Right kidney (tissue), 1 donor: ENCODE measurements at regions not wholly inside any gene's neighbourhood (a gene's known extent, or its start where the extent isn't known, plus 50 kb on each side); places are given as distances from the start of the nearest gene placed in this dataset.

Source experiments
- DNase-seq: peaks from one replicate; pipeline ENCODE4 v3.0.0-alpha.2; 2016

DNA sequence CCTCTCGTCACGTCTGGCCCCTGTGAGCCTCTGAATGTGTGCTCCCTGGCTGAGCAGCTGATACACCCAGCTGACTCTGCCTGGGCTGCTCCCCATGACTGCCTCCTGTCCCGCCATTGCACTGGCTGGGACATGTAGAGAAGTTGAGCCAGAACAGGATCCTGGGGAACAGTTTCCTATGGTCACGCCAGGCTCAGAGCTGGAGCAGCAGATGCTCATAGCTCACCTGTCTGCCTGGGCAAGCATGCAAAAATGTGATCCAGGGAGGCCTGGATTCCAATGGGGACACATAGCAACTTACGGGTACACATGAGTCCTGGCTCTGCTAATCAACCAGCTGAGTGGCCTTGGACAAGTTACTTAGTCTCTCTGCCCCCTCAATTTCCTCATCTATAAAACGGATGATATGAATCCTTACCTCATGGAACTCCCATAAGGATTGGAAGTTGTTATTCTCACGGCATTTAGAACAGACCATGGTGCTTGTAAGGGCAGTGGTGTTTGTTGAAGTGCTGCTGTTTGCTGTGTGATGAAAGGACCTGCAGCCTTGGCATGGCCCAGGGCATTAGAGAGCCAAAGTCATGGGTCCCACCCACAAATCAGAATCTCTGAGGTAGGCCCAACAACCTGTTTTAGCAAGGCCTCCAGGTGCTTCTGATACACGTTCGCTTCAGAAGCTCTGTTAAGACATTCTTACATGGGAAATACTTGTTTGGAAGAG is 150.3 kb upstream of the VANGL1 start:
- no peak for DNase-seq

DNA sequence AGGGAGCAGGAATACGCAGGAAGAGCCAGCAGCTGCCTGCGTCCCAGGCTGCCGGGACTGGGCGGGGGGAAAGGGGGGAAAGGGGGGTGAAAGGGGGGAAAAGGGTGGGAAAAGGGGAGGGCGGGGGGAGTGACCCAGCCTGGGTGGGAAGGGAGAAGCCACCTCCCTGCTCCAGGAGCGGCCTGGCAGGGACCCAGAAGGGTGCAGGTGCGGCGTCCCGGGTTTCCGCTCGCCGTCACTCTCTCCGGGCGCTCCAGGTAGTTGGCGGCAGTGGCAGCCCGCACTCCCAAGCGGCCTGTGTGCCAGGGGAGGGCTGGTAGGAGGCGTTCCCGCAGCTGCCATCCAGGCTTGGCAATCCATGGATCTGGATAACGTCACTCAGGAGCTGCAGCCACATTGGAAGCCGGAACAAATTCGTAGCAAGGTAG is 141.0 kb upstream of the NGF start:
- no peak for DNase-seq

DNA sequence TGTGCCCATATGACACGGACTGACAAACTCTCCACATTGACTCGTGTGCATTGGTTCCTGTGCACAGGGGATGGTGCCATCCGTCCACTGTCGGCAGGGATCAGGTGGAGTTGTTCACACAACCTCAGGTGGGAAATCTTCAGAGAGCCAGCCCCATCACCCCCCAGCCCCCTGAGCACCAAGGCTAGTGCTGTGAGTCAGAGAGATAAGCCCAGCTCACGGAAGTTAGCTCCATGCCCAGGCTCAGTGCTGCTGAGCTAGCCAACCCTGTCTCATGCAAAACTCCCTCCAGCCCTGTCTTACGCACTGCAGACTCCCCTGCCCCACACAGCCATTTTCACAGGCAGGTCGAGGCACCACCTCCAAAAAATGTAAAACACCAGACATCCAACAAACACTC is 139.0 kb upstream of the NGF start:
- DNase-seq: no peak

DNA sequence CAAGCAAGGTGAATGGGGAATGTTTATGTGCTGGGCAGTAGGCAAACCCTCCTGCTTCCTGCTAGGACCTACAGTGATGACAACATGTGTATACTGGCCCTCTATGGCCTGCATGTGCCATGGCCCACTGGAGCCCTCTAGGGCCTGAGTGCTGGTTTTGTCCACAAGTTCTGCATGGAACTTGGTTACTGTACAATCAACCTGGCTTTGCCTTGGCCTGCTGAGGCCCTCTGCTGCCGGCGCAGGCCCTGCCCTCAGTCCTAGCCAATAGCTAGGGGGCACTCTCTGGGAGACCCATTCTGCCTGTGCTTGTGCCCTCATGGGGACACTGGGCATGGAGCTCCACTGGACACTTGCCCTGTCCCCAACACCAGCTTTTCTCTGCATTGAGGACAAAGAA is 138.6 kb upstream of the NGF start:
- no peak for DNase-seq

DNA sequence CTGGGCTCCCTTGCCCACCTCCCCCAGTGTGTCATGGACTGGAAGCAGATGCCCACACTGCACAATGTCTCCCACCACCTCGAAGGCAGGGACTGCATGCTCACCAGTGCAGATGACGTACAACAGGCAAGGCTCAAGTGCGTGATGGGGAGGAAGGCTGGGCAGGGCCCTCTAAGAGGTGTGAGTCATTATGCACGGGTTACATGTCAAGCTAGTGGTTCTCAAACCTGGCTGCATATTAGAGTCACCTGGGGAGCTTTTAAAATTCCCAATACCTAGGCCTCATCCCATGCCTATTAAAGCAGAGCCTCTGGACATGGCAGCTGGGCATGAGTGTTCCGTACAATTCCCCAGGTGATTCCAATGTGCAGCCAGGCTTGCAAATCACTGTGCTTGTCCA is 137.9 kb upstream of the NGF start:
- no peak for DNase-seq

DNA sequence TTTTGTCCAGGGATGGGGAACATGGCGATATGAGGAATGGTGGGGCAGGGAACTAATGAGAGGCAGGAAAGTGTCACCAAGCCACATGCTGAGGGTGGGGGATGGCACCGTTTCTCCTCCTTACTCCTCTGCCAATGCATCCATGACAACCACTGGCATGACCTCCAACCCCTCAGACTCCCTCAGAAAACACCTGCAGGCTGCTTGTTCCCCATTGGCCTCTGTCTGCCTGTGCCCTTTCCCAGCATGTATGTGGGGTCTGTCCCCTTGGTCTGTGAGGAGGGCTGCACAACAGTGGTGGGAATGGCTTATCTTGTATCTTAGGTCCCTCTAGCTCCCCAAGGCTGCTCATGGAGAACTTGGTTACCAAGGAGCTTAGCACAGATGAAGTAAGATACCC is 137.2 kb upstream of the NGF start:
- DNase-seq: no peak

DNA sequence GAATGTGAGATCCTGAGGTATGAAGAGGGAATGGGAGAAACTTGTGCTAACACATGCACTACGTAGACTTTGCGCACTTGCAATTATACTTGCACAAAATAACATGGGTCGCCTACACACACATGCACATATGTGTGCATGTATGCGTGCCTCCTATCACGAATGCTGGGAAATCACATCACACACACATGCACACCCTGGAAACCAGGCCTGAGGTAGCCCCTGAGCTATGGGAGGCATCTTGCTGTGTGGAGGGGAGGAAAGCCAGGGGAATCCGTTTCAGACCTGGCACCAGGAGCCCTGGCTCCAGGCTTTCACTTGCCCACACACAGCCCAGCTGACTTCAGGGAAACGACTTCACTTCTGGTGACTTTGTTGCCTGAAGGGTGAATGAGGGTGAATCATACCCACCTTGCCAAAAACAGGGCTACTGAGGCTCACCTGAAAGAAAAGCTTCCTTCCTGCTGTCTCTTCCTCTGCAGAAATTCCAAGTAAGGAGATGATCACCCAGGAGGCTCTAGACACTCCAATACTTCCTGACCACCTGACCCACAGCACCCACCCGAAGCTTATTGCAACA is 136.0 kb upstream of the NGF start:
- no peak for DNase-seq

DNA sequence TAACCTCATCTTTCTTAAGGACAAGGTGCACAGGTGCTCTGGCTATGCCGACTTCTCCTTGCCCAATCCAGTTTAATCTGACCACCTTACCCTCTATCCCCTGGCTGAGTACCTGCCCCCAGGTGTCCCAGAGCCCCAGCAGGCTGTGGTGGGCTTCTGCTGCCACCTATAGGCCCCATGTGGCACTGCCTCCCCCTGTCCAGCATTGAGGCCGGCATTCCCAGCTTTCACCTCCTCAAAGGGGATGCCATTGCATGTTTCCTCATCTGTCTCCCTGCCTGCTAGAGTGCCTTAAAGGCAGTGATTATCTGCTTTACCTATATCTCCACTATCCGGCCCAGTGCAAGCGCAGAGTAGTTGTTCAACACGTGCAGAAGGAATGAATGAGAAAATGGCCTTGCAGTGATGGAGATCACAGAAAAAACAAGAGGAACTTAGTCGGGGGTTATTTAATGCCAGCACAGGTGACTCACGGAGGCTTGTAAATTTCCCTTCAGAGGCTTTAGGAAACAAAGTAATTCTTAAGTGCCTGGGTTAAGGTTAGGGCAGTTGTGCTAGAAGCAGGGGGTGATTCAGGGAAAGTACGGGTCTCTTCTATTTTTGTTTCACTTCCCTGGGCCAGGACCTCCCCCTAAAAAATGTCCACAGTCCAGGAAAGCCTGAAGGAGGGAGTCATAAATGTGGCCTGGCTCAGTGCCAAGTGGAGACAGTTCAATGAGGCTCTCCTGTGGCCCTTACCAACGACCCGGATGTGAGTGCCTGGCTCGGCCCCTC is 131.8 kb upstream of the NGF start:
- DNase-seq: no peak

DNA sequence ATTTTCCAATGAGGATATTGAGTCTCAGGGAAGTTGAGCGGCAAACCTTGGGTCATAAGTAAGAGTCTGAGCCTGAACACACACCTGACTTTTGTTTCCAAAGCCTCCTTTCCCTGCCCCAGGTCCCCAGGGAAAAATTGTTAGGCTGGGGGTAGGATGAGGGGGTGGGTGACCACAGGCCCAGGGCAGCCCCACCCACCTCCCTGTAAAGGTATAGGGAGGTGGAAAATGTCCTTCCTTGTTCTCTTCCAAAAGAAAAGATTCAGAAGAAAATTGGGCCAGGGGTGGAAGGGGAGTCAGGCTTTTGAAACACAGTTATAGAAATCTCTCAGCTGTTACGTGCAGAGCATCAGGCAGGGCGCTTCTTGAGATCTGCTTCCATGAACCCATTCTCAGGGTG is 129.7 kb upstream of the NGF start:
- no peak for DNase-seq

DNA sequence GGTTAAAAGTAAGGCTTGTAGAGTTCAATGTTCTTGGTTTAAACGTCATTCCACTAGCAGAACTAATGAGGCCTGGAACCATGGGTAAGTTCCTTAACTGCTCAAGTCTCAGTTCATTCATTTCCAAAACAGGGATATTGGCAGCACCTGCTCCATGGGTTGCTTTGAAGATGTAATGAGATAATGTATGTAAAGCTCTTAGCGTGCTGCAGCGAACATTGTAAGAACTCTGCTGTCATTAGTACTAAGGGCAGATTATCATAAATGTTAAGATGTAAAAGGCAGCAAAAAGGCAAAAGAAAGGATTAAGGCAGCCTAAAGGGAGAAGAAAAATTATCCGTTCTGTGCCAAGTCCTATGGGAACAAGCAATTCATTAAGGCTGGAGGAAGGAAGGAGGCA is 129.1 kb upstream of the NGF start:
- no peak for DNase-seq

DNA sequence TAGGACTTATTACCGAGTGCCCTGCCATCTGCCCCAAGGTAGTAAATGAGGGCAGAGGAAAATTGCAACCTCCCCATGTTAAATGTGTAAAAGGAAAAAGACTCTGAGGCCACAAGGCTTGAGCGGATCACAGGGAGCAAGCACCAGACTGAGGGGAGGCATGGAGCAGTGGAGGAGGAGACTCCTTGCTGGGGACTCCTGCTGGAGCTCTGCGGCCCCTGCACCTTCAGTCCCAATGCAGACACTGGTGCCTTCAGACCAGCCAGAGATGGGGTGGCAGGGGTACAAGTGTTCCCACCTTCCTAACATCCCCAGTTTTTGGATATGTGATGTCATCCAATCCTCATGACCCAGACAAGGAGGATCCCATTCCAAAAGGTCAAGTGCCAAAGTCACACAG is 128.4 kb upstream of the NGF start:
- DNase-seq: no peak

DNA sequence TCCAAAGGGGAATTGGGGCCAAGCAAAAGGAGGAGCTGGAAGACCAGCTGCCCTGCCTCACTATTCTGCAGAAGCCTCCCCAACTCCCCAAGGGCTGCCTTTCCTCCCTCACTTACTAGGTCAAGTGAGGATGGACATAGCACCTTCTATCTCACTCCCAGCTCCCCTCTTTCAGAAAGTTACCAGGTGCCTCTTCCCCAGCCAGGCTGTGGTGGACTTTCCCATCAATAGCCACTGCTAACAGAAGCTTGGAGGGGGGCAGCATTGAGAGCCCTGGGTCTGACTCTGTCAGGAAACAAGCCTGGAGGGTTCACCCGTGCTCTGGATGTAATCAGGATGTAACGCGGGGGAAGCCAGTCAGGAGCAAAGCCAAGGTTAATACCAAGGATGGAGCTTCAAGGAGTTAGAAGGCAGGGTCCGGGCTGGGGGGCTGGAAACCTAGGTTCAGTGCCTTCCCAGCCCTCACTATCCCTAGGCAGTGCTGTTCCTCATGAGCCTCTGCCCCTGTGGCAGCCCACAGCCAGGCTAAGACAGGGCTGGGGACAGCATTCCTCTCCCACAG is 127.8 kb upstream of the NGF start:
- no peak for DNase-seq

DNA sequence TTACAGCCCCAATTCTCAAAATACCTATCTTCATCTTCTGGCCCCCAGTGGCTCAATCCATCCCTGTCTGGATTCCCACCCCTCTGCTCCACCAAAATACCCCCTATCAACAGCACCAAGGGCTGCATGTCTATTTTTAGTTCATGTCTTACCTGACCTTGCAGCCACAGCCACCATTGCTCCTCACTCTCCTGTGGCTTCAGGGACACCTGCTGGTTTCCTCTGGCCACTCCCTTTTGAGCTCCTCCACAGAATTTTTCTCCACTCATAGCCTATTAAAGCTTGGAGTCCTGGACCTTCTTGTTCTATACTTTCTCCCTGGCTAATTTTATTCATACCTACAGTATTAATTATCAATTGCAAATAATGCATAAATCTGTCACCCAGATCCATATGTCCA is 125.3 kb upstream of the NGF start:
- no peak for DNase-seq

DNA sequence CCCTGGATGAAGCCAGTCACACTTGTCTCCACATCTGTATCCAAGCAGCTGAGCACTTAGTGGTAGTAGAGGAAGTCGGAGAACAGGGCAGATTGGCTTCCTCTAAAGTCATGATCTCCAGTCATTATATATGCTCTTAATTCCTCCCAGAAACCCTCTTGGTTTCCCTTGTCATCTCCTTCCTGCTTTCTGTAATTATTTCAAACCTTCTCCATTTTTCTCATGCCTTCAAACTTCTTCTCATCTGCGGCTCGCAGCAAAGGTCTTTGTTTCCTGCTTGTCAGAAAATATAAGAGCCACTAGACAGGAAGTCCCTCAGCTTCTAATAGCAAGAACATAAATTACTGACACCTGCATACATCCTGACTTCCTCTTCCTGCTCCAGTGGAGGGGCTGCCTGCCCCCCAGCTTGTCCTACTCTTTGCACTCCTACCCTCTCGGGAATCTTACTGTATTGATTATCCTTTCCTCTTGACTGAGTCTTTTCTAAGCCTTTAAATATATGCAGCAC is 124.6 kb upstream of the NGF start:
- DNase-seq: no peak

DNA sequence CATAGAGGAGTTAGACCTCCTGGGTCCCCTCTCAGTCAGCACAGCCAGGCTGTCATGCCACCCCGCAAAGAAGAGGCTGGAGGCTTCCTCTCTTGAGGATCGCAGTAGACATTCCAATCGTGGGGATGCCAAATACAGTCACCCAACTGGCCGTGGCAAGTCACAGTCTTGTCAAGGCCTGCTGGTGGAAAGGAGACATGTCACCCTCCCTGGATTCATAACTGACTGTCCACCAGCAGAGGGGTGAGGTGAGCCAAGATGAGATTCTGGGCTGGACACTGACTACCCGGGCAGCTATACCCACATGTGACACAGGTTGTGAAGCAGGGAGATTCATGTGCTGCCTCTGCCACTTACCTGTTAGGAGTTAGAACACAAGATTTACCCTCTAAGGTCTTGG is 123.5 kb upstream of the NGF start:
- DNase-seq: no peak

DNA sequence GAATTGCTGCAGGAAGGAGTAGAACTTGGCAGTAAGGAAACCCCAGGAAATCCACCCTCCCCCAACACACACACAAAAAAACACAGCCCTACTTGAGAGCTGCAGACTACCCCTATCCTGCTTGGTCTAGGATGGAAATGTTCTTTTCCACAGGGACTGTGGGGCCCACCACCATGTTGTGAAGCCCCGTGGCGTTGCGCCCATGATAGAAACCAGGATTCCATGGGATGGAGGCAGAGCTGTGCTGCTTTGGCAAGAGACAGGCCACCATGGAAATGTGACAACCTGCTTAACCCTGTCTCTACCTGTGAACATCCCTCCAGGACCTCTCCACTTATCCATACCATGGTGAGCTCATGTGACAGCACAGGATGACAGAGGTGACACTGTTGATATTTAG is 121.1 kb upstream of the NGF start:
- DNase-seq: no peak

DNA sequence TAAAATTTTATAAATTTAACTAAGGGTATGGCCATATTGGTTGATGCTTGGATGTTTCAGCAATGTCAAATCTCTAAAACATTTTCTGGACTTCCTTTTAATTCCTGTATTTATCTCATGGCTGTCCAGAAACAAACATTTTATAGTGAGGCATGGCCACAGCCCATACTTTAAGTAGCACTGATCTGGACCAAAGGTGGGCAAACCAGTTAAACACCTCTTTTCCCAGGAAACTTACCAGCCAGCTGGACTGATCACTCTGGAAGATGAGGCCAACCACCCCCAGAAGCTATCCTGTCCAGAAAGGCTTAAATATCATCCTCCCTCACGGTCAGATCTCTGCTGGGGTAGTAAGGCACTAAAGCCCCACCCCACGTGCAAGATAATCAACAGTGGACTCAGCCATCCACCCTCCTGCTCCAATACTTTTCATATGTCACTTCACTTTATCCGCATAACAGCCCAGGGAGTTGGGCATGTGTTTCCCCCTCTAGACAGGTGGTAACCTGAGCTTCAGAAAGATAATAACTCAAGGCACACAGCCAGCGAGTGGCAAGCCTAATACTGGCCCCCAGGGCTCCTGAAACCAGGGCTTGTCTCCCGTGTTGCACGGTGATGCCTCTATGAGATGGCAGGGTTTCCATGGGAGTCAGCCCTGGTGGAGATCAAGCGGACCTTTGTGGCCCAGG is 120.5 kb upstream of the NGF start:
- DNase-seq: no peak

DNA sequence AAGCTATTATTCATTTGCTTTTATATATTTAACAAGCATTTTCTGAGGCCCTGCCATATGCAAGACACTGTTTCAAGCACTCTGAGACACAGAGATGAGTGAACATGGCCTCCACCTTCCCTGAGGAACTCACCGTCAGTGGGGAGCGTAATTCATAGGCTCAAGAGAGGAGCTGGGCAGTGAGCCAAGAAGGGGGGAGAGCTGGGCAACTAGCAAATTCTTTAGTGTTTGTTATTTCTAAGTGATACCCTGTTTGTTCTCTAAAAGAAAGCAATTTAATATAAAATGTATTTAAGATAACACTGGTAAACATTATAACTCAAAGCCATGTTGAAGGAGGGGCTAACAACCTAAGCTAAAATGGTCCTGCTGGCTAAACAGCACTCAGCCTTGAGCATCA is 119.2 kb upstream of the NGF start:
- DNase-seq: no peak

DNA sequence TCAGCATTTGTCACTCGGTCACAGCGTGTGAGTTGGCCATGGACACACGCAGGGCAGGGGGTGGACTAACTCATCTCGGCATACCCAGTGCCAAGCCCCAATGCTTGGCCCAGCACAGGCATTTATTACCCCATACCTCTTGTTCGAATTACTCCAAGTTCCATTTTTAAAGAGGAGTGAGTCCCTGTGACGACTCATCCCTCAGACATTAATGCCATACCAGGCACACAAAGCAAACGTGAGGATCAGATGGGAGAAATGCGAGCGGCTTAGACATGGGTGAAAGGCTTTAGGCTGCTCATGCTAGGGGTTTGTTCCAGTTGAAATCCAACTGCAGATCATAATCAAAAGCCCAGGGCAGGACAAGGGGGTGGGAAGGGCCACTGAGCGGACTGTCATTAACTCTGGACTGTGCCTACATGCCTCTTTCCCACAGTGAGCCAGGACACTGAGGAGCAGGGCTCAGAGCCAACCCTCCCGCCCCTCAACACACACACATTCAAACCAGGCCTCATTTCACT is 118.5 kb upstream of the NGF start:
- DNase-seq: no peak

DNA sequence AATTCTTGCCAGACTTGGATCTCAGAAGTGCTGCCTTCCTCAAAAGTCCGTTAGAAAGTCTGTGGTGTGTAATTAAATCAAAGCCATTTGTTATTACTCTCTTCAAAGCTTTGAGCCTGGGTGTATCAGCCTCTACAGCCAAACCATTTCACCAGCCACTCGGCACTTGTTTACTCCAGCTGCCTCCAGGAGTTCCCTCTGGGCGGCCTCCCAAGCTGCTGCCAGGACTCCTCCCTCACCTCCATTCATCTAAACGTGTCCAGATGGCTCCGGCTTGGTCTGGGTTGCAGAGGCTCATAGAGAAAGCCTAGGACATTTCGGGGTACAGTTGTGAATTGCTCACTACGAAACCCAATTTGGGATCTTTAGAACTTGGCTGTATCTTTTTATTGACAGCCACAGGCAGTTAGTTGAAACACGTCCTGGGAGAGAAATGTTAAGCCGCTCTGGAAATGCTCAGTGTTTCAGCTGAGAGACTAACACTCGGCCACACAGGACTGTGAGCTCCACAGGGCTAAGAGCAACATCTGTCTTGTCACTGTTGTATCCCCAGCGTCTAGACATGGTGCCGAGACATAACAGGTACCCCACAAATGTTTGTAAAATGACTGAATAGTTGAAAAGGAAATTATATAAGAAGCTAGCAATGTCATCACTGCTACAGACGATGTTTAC is 116.9 kb upstream of the NGF start:
- no peak for DNase-seq

DNA sequence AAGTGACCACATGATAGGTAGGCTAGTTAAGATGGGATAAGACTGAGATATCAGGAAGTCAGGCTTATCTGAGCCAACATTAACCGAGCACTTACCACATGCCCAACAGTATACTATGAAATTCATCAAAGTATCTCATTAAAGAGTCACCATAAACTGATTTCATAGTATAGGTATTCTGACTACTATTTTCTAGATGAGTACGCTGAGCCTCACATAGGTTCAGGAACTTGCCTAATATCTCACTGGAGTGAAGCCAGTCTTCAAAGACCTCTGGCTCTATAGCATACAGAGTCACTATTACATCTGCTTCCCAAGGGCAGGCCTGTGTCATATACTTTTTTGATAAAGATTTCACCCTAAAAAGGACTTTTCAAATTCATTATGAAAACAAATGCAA is 115.6 kb upstream of the NGF start:
- DNase-seq: no peak
